GM19372 (cell line): ENCODE measurements at regions not wholly inside any gene's neighbourhood (a gene's known extent, or its start where the extent isn't known, plus 50 kb on each side); places are given as distances from the start of the nearest gene placed in this dataset.

Source experiments
- ATAC-seq: cut with Tn5 transposase; IDR thresholded peaks from one replicate; pipeline ENCODE4 v1.9.1; 2021; ENCODE audit warnings: mild to moderate bottlenecking, low read depth, moderate library complexity; ENCODE audit not compliant: unreplicated experiment

DNA sequence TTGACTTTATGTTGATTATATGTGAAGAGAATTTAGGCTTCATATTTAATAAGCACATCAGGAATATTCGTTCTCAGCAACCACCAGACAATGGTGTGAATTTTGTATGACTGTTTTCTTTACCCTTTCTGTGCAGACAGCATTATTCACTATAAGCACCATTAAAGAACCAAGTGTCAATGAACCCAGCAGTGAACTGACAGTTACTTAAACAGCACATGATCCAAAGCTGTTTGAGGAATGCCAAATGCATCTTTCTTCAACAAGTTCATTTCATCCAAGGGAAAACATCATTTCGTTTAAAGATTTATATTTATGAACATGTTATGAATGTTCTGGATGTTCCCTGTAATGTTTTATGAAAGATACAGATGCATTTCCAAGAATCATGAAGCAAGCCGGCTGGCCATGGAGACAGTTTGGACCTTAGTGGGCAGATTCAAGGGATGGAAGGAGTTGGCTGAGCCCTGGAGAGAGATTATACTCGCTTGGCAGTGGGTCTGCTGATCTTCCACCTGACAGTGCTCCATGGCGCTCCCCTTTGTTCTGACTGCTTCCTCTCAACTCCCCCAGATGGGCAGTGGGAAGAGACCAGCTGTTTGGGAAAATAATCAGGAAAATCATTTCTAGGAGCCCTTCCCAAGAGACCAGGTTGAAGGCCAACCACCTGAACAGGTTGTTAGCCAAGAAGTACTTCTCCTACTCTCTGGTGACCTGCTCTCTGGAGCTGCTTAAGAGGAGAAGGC is 326.0 kb upstream of the RSPO3 start:
- no peak for ATAC-seq

DNA sequence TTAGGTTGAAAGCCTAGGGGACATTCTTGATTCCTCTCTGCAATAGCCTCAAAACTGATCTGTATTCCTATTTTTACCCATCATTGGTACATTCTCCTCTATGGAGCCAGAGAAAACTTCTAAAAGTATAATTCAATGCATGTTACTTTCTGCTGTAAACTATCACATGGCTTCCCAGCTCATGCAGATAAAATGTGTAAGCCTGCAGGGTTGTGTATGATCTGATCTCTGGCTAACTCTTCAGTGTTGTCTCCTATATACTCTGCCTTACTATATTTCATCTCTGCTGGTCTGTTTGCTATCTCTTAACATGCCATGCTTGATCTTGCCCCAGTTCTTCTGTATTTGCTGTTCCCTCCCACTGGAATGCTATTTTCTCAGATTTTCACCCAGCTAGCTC is 323.3 kb upstream of the RSPO3 start:
- ATAC-seq: no peak

GRCh38 chr6:126797981-126798380 is 320.5 kb upstream of the RSPO3 start:
- no peak for ATAC-seq

- peak; percentile 19 for ATAC-seq
Measured at GRCh38 chr6:126803769-126804168, 314.7 kb upstream of the RSPO3 start.

DNA sequence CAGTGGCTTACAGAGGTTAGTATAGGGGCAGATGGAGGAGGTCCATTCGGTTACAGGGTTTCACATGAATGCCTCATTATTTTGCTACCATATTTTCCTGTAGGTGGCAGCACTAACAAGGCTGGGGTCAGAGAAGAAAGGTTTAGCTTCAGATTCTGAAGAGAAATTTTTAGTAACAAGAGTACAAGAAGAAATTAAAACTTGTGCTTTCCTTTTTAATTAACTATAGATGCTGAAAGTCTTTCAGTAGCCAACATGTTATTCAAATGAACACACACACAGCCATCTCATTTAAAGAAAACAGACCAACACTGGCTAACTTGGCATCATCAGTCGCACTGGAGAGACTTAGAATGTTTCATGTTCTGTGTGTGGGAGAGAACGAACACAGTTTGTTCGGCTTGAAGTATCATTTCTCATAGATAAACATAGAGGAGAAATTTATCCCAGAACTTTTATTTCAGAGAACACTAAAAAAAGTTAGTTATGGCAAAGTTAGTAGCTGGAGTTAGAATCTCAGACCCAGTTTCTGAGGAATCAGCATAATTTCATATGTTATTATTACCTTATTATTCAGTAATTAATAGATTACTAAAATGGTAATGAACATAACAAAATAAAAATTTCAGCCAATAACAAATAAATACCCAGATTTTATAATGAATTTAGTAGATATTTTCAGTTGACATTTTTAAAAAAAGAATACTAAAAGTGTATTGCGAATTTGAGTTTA is 314.0 kb upstream of the RSPO3 start:
- ATAC-seq: peak; percentile 89

- ATAC-seq: no peak
Measured at GRCh38 chr6:126805861-126806260, 312.6 kb upstream of the RSPO3 start.

- no peak for ATAC-seq
Measured at GRCh38 chr6:126807876-126808275, 310.6 kb upstream of the RSPO3 start.

GRCh38 chr6:126811321-126811720 is 307.1 kb upstream of the RSPO3 start:
- ATAC-seq: no peak

DNA sequence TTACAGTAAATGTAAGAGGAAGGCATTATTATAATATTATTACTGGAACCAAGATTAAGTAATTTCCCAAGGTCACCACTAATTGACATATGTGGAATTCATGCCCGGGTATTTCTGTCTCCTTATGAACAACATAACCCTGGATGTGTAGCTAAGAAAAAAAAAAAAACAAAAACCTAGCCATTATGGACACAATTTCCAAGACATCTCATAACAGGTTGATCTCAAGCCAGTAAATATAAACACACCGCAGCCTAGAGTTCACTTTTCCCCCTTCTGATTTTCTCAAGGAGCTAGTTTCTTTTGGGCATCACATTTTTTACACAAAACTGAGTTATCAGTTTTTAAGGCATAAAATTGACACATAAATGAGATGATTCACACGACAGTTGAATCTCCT is 306.5 kb upstream of the RSPO3 start:
- ATAC-seq: no peak

DNA sequence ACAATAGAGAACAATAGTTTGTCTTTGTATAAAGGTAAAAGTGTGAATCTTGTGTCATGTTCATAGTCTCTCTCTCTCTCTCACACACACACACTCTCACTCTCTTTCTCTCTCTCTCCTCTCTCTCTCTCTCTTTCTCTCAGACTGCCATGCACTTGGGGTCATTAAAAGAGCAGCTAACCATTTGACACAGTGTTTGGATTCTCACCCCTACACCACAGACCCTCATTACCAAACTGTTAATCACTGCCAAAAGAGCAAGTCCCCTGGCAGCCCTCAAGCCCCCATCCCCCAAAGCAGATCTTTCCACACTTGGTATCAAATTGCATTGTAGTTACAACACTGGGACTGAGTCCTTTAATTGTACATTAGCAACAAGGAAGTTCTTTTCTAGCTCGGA is 305.8 kb upstream of the RSPO3 start:
- no peak for ATAC-seq

DNA sequence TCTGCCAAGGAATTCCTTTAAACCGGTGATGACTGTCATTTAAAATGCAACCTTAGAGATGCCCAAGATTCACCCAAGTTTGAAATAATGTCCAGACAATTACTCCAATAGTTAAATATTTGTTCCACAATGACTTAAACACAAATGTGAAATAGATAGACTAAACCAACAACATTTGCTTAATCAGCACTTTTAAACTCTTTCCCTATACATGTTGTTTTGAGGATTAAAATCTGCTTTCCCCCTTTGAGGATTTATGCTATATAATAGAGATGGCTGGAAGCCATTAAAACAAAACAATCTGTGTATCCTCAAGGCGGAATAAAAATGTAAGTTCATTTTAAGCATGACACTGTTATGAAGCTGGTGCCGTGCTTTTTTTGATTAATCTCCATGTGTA is 297.8 kb upstream of the RSPO3 start:
- ATAC-seq: no peak

DNA sequence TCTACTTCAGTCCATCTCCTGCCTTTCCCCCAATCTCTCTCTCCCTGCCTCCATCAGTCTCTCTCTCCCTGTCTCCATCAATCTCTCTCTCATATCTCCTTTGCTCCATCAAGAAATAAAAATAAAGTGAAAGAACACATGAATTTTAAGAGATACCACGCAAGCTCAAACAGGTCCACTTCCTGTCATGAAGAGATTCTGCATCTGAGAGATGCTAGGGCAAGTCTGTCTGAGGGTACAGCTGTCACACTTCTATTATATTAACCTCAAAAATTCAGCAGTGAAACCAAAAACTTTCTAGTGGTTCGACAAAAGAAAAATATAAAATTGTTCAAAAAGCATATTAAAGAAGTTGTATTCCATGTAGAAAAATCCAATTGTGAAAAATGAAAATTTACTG is 296.8 kb upstream of the RSPO3 start:
- no peak for ATAC-seq

- no peak for ATAC-seq
Measured at GRCh38 chr6:126824226-126824625, 294.2 kb upstream of the RSPO3 start.

DNA sequence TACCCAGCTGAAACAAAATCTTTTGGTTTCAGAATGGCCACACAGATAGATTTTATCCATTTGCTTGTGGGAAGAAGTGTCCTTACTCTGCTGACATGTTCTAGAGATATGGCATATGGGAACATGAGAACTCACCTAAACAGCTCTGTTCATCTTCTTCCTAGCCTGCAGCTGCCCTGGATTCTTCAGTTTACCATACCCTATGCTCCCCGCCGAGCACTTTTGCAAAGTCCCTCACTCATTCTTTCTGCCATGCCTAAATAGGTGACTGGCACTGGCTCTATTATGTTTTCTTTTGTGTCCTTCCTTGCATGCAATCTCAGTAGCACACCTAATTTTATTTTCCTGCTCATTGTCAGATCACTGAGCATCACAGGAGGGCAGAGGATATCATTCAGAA is 293.7 kb upstream of the RSPO3 start:
- ATAC-seq: no peak

DNA sequence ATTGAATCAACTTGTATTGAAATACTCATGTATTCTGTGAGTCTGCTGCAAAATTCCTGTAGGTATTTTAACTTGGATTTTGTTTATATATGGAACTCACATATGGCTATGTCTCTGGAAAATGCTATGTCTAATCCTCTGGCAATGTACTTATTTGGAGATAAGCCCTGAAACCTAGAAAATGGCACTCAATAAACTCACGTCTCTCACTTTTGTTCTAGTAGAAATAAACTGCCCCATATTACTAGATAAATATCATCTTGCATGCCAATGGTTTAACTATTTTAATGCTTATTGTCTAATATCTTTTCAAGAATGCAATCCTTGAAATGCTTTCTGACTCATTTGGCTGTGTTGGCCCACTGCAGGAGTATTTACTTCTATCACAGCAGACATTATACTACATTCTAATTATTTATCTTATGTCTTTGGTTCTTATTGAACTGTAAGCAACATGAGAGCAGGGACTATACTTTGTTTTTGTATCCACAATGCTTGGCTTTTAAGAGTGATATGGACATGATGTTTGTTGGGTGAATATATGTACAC is 292.2 kb upstream of the RSPO3 start:
- no peak for ATAC-seq

DNA sequence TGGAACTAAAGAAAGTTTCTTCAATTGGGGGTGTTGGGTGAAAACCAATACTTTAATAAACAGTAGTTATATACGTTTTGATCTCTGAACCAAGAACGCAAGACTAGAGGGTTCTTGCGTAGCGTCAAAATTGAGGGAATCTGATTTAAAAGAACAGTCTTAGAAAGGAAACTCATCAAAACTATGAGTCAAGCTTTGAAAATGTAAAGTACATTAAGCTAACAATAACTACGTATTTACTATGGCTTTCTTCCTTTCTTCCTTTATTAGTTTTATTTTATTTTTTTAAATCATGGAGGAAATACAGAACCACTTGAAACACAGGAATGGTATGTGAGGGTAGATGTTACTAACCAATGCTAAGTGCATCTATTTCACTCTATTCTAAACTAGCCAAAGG is 287.0 kb upstream of the RSPO3 start:
- ATAC-seq: no peak

DNA sequence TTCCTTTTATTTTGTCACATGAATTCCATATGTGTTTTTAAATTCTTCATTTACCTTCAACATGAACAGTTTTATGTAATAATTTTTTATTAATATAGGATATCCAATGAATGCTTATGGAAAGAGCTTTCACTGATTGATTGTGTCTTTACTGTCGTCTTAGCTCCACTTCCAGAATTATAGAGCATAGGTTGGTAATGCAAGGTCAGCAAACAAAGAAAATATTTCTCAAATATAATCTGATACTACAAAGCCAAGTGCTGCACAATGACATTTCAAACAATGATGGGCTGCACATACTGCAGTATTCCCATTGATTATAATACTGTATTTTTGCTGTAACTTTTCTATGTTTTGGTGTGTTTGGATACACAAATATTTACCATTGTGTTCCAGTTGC is 275.7 kb upstream of the RSPO3 start:
- no peak for ATAC-seq

DNA sequence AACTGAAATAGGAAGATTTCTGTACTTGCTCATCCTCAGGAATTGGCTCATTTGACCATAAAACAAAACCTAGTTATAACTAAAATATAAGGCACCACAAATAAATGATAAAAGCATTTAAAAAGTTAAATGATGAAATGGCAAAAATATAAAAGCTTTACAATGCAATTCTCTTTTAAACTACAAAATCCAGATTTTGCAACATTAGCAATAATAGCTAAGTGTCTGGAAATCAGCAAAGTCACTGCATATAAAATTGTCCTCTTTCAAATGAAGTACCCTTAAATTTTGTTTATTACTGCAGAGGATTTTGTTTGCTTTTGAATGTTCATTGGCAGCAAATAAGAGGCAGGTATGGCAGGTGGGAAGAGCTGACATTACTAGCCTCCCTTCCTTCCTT is 270.4 kb upstream of the RSPO3 start:
- ATAC-seq: no peak

- no peak for ATAC-seq
Measured at GRCh38 chr6:126867641-126868040, 250.8 kb upstream of the RSPO3 start.

- ATAC-seq: no peak
Measured at GRCh38 chr6:126873351-126873750, 245.1 kb upstream of the RSPO3 start.

GRCh38 chr6:126873791-126874190 is 244.7 kb upstream of the RSPO3 start:
- ATAC-seq: no peak

DNA sequence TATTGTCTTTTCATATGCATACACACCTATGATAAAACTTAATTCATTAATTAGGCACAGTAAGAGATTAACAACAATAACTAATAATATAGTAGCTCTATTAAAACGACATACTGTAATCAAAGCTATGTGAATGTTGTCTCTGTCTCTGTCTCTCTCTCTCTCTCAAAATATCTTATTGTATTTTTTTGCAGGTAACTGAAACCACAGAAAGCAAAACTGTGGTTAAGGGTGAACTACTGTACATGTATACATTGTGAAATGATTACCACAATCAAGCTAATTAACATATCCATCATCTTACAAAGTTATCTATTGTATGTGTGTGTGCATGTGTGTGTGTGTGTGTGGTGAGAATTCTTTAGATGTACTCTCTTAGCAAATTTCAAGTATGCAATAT is 242.0 kb upstream of the RSPO3 start:
- ATAC-seq: no peak
